SK-N-SH (cell line): ENCODE measurements at regions not wholly inside any gene's neighbourhood (a gene's known extent, or its start where the extent isn't known, plus 50 kb on each side); places are given as distances from the start of the nearest gene placed in this dataset.

Experiments
- CHD2 ChIP-seq: fragments of 150-350 bp; IDR thresholded peaks from 2 replicates; pipeline ENCODE4 v1.6.1; 2018; ENCODE audit warnings: low read length; ENCODE audit not compliant: partially characterized antibody
- GATA2 ChIP-seq: sonication (generic); formaldehyde crosslinking; IDR thresholded peaks from 2 replicates; pipeline ENCODE4 v1.5.0; 2020; ENCODE audit warnings: mild to moderate bottlenecking, missing genetic modification reagents
- REST ChIP-seq: IDR thresholded peaks from 2 replicates; pipeline ENCODE4 v1.6.1; 2012; ENCODE audit warnings: mild to moderate bottlenecking, low read depth, low read length, moderate library complexity
- RFX5 ChIP-seq: IDR thresholded peaks from 2 replicates; pipeline ENCODE4 v1.6.1; 2012; ENCODE audit warnings: mild to moderate bottlenecking, improper control_type of control experiment, low read length
- USF2 ChIP-seq: fragments of 150-350 bp; IDR thresholded peaks from 2 replicates; pipeline ENCODE4 v1.6.1; 2017; ENCODE audit warnings: antibody characterized with exemption, low read length, low read depth, borderline replicate concordance

GRCh38 chr2:11925295-11926066 is 179.0 kb downstream of the LPIN1 start:
- TF ChIP-seq CHD2 (no peak), REST (no peak), USF2 (no peak), GATA2 (CRISPR knock-in tag) (no peak), RFX5 (no peak)
